ENCODE measurements at regions not wholly inside any gene's neighbourhood (a gene's known extent, or its start where the extent isn't known, plus 50 kb on each side); places are given as distances from the start of the nearest gene placed in this dataset.

GRCh38 chr2:116724550-116724949 is 1089.9 kb upstream of the DDX18 start:
- H3K27me3 ChIP-seq (ENCODE audit: insufficient read depth, low read length) = no peaks in the 10 kb centered on the region
- H3K4me3 ChIP-seq (ENCODE audit: insufficient read depth, low read length) = no peak overlapping the region
- no peak for TF ChIP-seq CTCF (IDR thresholded peaks at IDR 0.05; ENCODE audit: extremely low read depth, low read depth, low read length)
- H3K27ac ChIP-seq (ENCODE audit: low read depth, low read length) = no peak overlapping the region
- no peaks in the 10 kb centered on the region for H3K9me3 ChIP-seq (ENCODE audit: low read depth, low read length)
- H2AFZ ChIP-seq (ENCODE audit: low read length) = no peak overlapping the region
- no peaks in the 10 kb centered on the region for H3K4me1 ChIP-seq (ENCODE audit: insufficient read depth, low read length)
- H3K36me3 ChIP-seq (ENCODE audit: insufficient read depth, low read length) = no peaks in the 10 kb centered on the region
- DNase-seq (ENCODE audit: insufficient read length, low spot score, missing footprints) = no peak
- H3K4me2 ChIP-seq (ENCODE audit: insufficient read depth, low read length) = no peak overlapping the region
- no peaks in the 10 kb centered on the region for H3K79me2 ChIP-seq (ENCODE audit: insufficient read depth, low read length)
- no peaks in the 10 kb centered on the region for H4K20me1 ChIP-seq (ENCODE audit: insufficient read depth, low read length)

- DNase-seq (ENCODE audit: insufficient read length, low spot score, missing footprints) = no peak
- H3K79me2 ChIP-seq (ENCODE audit: insufficient read depth, low read length) = no peaks in the 10 kb centered on the region
- H3K36me3 ChIP-seq (ENCODE audit: insufficient read depth, low read length) = no peaks in the 10 kb centered on the region
- H3K27ac ChIP-seq (ENCODE audit: low read depth, low read length) = no peak overlapping the region
- no peak overlapping the region for H2AFZ ChIP-seq (ENCODE audit: low read length)
- no peak overlapping the region for H3K4me2 ChIP-seq (ENCODE audit: insufficient read depth, low read length)
- H3K4me3 ChIP-seq (ENCODE audit: insufficient read depth, low read length) = no peak overlapping the region
- TF ChIP-seq CTCF (IDR thresholded peaks at IDR 0.05; ENCODE audit: extremely low read depth, low read depth, low read length) = no peak
- H3K27me3 ChIP-seq (ENCODE audit: insufficient read depth, low read length) = no peaks in the 10 kb centered on the region
- no peaks in the 10 kb centered on the region for H3K4me1 ChIP-seq (ENCODE audit: insufficient read depth, low read length)
- no peaks in the 10 kb centered on the region for H4K20me1 ChIP-seq (ENCODE audit: insufficient read depth, low read length)
- peaks cover 3% of the 10 kb centered on the region for H3K9me3 ChIP-seq (ENCODE audit: low read depth, low read length)
These were observed 1082.2 kb upstream of the DDX18 start for GRCh38 chr2:116732322-116732721.

GRCh38 chr2:116733699-116734098 is 1080.8 kb upstream of the DDX18 start:
- Histone ChIP-seq H3K27ac (ENCODE audit: low read depth, low read length) (no peak overlapping the region), H2AFZ (ENCODE audit: low read length) (no peak overlapping the region), H3K79me2 (ENCODE audit: insufficient read depth, low read length) (no peaks in the 10 kb centered on the region), H3K27me3 (ENCODE audit: insufficient read depth, low read length) (no peaks in the 10 kb centered on the region), H3K4me1 (ENCODE audit: insufficient read depth, low read length) (no peaks in the 10 kb centered on the region), H3K4me3 (ENCODE audit: insufficient read depth, low read length) (no peak overlapping the region), H3K36me3 (ENCODE audit: insufficient read depth, low read length) (no peaks in the 10 kb centered on the region), H4K20me1 (ENCODE audit: insufficient read depth, low read length) (no peaks in the 10 kb centered on the region), H3K4me2 (ENCODE audit: insufficient read depth, low read length) (no peak overlapping the region), H3K9me3 (ENCODE audit: low read depth, low read length) (peaks cover 3% of the 10 kb centered on the region)
- TF ChIP-seq CTCF (IDR thresholded peaks at IDR 0.05; ENCODE audit: extremely low read depth, low read depth, low read length) = no peak
- DNase-seq (ENCODE audit: insufficient read length, low spot score, missing footprints) = no peak

- Histone ChIP-seq H3K36me3 (ENCODE audit: insufficient read depth, low read length) (no peaks in the 10 kb centered on the region), H3K9me3 (ENCODE audit: low read depth, low read length) (peaks cover 4% of the 10 kb centered on the region), H3K4me3 (ENCODE audit: insufficient read depth, low read length) (no peak overlapping the region), H4K20me1 (ENCODE audit: insufficient read depth, low read length) (no peaks in the 10 kb centered on the region), H3K27me3 (ENCODE audit: insufficient read depth, low read length) (no peaks in the 10 kb centered on the region), H3K4me1 (ENCODE audit: insufficient read depth, low read length) (no peaks in the 10 kb centered on the region), H3K4me2 (ENCODE audit: insufficient read depth, low read length) (no peak overlapping the region), H2AFZ (ENCODE audit: low read length) (no peak overlapping the region), H3K79me2 (ENCODE audit: insufficient read depth, low read length) (no peaks in the 10 kb centered on the region), H3K27ac (ENCODE audit: low read depth, low read length) (no peak overlapping the region)
- DNase-seq (ENCODE audit: insufficient read length, low spot score, missing footprints) = no peak
- TF ChIP-seq CTCF (IDR thresholded peaks at IDR 0.05; ENCODE audit: extremely low read depth, low read depth, low read length) = no peak
These were observed 1076.5 kb upstream of the DDX18 start for GRCh38 chr2:116737951-116738350.

Data from osteoblast (primary cell).